ENCODE measurements at regions not wholly inside any gene's neighbourhood (a gene's known extent, or its start where the extent isn't known, plus 50 kb on each side); places are given as distances from the start of the nearest gene placed in this dataset.

GRCh38 chr14:22026527-22026926 lies 352.9 kb upstream of the OR4E1 start:
- peak in 1 of 3 donors; percentile 4 for DNase-seq (ENCODE audit: low read depth in 2 of 3, low spot score in 2 of 3)

GRCh38 chr14:22025879-22026278 lies 352.3 kb upstream of the OR4E1 start:
- DNase-seq (ENCODE audit: low read depth in 2 of 3, low spot score in 2 of 3): no peak

DNA sequence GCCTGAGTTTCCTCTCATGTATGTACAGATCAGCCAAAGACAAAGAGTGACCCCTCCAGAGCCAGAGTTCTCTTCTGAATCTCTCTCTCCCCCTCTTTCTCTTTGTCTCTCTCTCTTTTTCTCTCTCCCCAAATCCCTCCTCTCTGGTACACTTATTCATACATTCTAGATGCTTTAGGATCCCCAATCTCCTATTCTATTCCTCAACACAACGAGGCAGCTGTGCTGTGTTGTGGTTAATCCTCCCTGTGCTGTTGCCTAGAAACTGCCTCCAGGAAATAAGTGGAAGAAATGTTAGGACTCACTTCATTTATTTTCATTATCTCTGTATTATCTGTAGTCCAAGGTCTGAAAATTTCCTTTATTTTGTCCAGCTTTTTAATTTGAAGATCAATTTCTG lies 350.5 kb upstream of the OR4E1 start:
- DNase-seq (ENCODE audit: low read depth in 2 of 3, low spot score in 2 of 3): no peak

- DNase-seq (ENCODE audit: low read depth in 2 of 3, low spot score in 2 of 3): no peak
These were observed 345.3 kb upstream of the OR4E1 start for GRCh38 chr14:22018890-22019289.

- DNase-seq (ENCODE audit: low read depth in 2 of 3, low spot score in 2 of 3): no peak
These were observed 338.8 kb upstream of the OR4E1 start for GRCh38 chr14:22012452-22012851.

GRCh38 chr14:22011253-22011642 lies 337.6 kb upstream of the OR4E1 start:
- no peak for DNase-seq (ENCODE audit: low read depth in 2 of 3, low spot score in 2 of 3)

DNA sequence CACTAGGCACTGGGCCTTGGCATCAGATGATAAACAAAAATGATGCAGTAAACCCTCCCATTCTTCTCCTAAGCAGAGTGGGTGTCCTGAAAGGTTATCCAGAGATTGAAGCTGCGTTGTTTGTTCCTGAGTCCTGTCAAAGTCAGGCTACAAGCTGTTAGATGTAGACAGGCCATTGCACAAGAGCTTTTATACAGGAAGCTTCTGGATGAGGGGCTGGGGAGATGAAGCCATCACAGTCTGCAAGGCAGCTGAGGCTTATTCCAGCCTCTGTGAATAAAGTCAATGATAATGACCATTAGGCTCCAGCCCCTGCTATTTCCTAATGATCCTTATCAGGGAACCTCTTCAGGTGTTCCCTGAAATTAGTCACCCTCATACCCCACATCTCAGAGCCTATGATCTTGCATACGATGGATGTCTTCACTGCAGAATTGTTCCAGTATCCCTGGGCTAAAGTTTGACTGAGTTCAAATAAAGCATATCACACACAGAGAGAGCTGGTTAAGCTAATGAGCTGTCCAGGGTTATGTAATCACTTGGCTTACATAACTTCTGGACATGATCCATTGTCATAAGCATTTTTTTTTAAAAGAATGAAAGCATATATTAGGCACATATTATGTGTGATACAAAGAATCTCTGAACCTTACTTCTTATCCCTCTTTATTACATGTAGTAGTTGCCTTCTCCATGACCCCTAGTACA lies 337.1 kb upstream of the OR4E1 start:
- no peak for DNase-seq (ENCODE audit: low read depth in 2 of 3, low spot score in 2 of 3)

GRCh38 chr14:22008766-22009165 lies 335.1 kb upstream of the OR4E1 start:
- DNase-seq (ENCODE audit: low read depth in 2 of 3, low spot score in 2 of 3): no peak

GRCh38 chr14:22007784-22008412 lies 334.3 kb upstream of the OR4E1 start:
- no peak for DNase-seq (ENCODE audit: low read depth in 2 of 3, low spot score in 2 of 3)

- DNase-seq (ENCODE audit: low read depth in 2 of 3, low spot score in 2 of 3): no peak
These were observed 333.7 kb upstream of the OR4E1 start for GRCh38 chr14:22007363-22007762.

GRCh38 chr14:22003461-22003860 lies 329.8 kb upstream of the OR4E1 start:
- DNase-seq (ENCODE audit: low read depth in 2 of 3, low spot score in 2 of 3): no peak

- peak; percentile 27 to 54 (median 39) for DNase-seq (ENCODE audit: low read depth in 2 of 3, low spot score in 2 of 3)
These were observed 329.3 kb upstream of the OR4E1 start for GRCh38 chr14:22002860-22003284.

DNA sequence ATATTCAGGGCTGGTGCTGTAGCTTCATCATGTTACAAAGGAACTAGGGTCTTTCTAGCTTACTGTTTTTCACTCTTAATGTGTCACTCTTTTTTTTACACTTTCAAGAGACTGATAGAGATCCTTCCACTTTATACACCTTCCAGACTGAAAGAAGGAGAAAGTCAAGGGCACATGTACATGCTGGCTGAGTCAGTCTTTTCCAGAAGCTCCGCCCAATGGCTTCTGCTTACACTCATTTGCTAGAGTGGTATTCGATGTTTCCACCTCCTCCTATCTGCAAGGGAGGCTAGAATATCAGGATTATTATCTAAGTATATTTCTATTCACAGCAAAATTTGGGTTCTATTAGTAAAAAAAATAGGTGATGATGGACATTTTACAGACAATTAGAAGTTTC lies 325.8 kb upstream of the OR4E1 start:
- no peak for DNase-seq (ENCODE audit: low read depth in 2 of 3, low spot score in 2 of 3)

DNA sequence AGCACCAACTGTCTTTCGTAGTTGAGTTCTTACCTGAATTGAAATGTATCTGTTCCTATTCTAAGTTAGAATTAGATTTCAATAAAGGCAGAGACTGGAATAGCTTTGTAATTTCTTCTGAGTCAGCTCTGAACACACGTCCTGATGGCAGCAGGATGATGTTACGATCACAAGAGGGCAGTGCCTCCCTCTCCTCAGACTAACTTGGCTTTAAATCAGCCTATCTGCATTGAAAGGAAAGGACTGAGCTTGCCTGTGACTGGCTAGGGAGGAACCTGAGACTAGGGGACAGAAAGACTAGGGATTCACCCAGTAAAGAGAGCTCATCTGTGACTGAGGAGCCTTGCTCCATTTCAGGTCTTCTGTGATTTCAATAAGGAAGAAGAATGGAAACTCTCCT lies 323.7 kb upstream of the OR4E1 start:
- peak in 2 of 3 donors; percentile 39 to 63 for DNase-seq (ENCODE audit: low read depth in 2 of 3, low spot score in 2 of 3)

GRCh38 chr14:21995332-21995731 lies 321.7 kb upstream of the OR4E1 start:
- no peak for DNase-seq (ENCODE audit: low read depth in 2 of 3, low spot score in 2 of 3)

GRCh38 chr14:21993837-21994236 lies 320.2 kb upstream of the OR4E1 start:
- no peak for DNase-seq (ENCODE audit: low read depth in 2 of 3, low spot score in 2 of 3)

- DNase-seq (ENCODE audit: low read depth in 2 of 3, low spot score in 2 of 3): no peak
These were observed 319.5 kb upstream of the OR4E1 start for GRCh38 chr14:21993070-21993469.

DNA sequence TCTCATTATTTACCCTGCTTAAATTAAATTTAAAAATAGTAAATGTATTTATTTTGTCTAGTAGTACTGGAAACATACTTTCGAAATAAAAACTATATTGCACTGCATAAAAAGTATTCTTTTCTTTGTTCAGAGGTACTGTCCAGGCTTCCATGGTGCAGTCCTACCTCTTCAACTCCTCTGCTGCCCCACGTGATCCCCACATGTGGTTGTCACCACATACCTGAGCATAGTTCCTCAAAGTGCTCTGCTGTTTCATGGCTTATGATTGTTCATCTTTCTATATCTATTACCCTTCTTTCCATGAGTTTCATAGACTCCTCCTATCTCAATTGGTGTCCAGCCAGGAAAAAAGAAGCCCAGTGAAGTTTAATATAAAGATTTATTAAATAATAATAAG lies 317.5 kb upstream of the OR4E1 start:
- no peak for DNase-seq (ENCODE audit: low read depth in 2 of 3, low spot score in 2 of 3)

- DNase-seq (ENCODE audit: low read depth in 2 of 3, low spot score in 2 of 3): peak in 1 of 3 donors; percentile 35
These were observed 316.5 kb upstream of the OR4E1 start for GRCh38 chr14:21990116-21990515.

DNA sequence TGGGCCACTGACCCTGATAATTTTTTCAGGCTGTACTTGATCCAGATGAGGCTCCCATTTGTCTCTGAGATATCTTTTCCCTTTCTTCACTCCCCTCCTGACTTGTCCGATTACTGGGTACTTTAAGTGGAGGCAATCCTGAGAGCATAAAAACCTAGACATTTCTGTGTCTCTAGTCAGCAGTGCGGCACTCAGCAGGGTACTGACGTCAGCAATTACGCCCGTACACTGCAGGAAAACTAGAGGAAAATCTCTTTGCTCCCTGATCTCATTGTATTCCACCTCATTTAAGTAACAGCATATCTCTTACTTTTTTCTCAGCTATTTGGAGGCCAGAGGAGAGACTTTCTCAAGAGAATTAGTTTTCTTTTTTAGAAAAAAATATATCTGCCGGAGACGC lies 315.5 kb upstream of the OR4E1 start:
- DNase-seq (ENCODE audit: low read depth in 2 of 3, low spot score in 2 of 3): no peak

- DNase-seq (ENCODE audit: low read depth in 2 of 3, low spot score in 2 of 3): no peak
These were observed 314.8 kb upstream of the OR4E1 start for GRCh38 chr14:21988413-21988812.

- DNase-seq (ENCODE audit: low read depth in 2 of 3, low spot score in 2 of 3): peak in 2 of 3 donors; percentile 42 to 57
These were observed 314.3 kb upstream of the OR4E1 start for GRCh38 chr14:21987937-21988336.

- DNase-seq (ENCODE audit: low read depth in 2 of 3, low spot score in 2 of 3): no peak
These were observed 311.5 kb upstream of the OR4E1 start for GRCh38 chr14:21985081-21985480.

All from hematopoietic multipotent progenitor cell (in vitro differentiated cells).